GM18951 (cell line): ENCODE measurements at regions not wholly inside any gene's neighbourhood (a gene's known extent, or its start where the extent isn't known, plus 50 kb on each side); places are given as distances from the start of the nearest gene placed in this dataset.
"Not testable (repeated sequence)": the region's sequence is repeated elsewhere in the genome, so short reads cannot be mapped to it uniquely, and the experiment has no call there.

Experiments used
- POLR2A ChIP-seq: IDR thresholded peaks from 4 replicates; pipeline ENCODE4 v1.6.1; 2011; ENCODE audit warnings: mild to moderate bottlenecking; ENCODE audit not compliant: insufficient read length, insufficient read depth; ENCODE audit errors: extremely low read depth
- in situ Hi-C: fragments of 300-500 bp; cut with MboI; formaldehyde crosslinking; loops from one replicate; pipeline ENCODE4 v1.12.0; 2022; ENCODE audit warnings: low sequenced_read_pairs, mixed read lengths, inconsistent platforms; ENCODE audit not compliant: unreplicated experiment

DNA sequence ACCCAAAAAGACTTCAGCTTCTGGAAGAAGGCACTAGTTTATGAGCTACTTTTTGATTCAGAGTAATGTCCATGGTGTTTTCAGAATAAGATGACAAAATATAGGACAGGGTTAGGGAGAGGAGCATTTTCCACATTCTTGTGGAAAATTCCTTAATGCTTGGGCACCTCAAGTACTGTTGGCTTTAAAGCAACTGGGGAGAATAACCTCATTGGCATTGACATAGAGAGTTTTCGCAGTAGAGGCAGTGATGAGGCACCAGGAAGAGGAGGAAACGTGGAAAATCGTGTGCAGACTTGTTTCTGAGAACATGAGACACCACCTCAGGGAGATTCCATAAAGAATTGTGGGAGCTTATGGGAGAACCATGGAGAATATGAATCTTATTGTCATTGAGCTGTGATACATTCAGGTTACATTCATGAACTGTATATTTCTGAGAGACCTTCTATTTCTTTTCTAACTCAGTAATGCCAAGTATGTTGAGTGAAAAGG lies 929.0 kb upstream of the NRXN1 start:
- in situ Hi-C loops = no loop called here
- no peak for TF ChIP-seq POLR2A

DNA sequence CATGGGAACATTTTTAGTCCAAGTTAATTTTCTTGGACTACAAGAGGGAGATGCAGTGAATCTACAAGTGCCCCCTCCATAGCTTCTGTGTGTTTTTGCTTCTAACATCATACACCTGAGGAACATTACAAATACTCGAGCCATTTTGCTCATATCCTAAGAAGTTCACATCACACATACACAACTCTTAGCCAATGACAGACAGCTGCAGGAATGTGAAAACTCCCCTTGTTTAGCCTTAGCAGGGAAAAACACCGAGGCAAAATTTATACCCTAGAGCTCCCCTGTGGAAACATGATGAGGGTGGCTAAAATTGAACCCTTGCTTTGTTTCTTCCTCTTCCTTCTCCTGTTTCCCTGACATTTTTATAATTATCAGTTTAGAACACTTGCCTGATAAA lies 928.3 kb upstream of the NRXN1 start:
- in situ Hi-C loops = no loop called here

DNA sequence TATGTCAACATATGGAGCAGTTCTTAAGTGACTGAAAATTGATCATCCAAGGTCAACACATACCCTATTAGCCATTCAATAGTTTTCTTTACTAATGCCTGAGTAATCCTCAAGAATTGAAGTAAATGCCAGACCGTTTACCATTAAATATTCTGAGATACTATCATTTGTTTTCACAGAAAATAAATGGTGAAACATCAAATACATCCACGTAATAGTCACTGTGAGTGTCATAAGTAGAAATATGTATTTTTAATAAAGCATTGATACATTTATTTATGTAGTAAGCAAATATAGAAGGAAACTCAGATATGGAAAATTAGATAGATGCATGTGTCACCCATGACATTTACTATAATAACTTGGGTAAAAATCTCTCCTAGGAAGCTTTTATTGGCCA lies 927.8 kb upstream of the NRXN1 start:
- no peak for TF ChIP-seq POLR2A
- in situ Hi-C loops = no loop called here

More for the DNA sequence above, 928.3 kb upstream of the NRXN1 start:
- TF ChIP-seq POLR2A = no peak

DNA sequence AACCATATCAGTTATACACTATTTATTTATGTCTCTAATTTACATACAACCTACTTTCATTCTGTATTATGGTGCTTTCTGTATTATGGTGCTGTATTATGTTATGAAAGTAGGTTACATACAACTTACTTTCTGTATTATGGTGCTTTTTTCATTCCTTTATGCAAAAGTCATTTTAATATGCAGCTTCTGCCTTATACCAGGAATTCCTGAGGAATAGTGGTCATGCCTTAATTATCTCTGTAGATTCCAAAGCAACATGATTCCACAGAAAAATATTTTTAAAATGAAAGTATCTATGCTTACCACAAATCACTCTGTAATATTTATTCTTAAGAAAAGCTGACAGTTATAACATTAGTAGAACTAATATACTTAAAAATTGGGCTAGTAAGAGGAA lies 922.0 kb upstream of the NRXN1 start:
- in situ Hi-C loops = no loop called here
- TF ChIP-seq POLR2A = no peak

DNA sequence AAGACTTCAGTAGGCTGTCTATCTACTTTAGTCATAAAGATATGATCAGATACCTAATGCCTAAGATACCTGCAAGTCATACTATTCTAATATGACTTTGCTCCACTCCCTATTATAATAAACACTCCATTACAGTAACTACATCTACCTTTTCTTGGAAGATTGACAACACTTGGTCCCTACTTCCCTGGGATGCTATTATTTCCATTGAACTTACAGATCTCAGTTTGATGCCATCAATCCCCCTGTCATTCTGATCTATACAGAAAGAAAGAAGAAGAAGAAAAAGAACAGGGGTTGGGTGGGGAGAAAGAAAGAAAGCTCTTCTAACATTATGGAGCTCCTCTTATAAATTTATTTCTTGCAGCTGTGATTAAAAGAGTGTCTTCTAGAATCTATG lies 889.1 kb upstream of the NRXN1 start:
- no peak for TF ChIP-seq POLR2A
- in situ Hi-C loops = no loop called here

DNA sequence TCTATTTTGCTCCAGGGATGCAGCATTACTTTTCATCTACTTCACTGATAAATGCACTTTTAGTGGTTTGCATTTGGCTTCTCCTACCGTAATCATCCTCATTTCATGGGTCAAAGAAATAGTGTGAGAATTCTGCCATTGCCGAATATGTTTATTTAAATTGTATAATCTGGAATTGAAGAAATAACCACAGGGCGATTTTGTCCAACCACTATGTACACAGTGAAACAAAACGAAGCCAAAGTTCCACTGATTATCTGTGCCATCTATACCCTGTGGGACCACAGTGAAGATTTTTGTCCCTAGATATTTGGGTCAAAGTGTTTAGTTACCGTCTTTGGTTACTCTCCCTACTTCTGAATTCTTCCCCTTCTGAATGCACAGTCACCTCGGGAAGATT lies 888.6 kb upstream of the NRXN1 start:
- TF ChIP-seq POLR2A = no peak
- in situ Hi-C loops = no loop called here

DNA sequence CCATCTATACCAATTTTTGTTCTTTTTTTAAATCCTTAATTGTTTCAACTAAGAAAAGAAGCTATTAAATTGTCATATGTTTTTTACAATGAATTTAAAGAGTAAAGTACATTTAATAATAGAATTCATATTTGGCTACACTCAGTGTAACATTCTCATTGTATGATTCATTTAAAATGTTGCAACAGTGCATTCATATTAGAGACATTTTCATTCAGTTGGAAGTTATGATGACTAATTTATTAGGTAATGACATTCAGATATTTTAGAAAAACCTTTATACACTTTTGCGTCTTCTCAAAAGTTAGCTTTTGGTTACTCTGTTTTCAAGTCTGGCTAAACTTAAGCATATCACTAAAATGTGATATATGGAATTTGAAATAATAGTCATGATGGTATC lies 887.5 kb upstream of the NRXN1 start:
- TF ChIP-seq POLR2A = no peak
- in situ Hi-C loops = no loop called here

DNA sequence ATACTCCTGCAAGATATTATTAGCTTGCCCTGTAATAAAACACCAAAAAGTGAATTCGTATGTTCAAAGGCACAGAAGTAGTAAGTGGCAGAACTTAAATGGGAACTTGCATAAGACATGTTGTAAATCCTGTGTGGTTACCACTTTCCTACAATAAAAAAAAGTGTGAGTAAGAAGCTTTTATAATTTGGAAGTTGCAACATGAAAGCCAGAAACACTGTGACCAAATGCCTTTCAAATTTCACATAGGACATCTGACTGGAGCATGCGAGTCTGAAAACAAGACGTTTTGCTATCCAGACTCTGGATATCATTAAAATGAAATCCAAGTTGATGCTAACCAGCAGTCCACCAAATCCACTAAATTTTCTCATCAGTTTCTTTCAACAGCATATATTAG lies 886.2 kb upstream of the NRXN1 start:
- TF ChIP-seq POLR2A = no peak
- in situ Hi-C loops = no loop called here

DNA sequence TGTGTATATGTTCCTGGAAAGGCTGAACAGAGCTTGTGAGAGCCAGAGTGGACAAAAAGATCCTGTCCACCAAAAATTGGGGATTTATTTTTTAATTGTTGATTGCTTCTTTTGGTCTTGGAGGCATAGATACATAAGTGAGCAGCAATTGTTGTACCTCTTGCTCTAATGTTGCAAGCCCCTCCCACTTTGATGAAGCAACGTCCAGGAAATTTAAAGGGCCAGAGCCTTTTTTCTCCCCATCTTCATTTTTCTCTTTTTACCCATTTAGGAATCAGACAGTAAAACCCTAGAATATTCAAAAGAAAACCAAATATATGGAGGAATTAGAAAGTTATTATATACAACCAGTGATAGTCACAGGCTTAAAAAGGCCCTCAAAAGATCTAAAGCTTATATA lies 871.8 kb upstream of the NRXN1 start:
- in situ Hi-C loops = no loop called here
- no peak for TF ChIP-seq POLR2A

DNA sequence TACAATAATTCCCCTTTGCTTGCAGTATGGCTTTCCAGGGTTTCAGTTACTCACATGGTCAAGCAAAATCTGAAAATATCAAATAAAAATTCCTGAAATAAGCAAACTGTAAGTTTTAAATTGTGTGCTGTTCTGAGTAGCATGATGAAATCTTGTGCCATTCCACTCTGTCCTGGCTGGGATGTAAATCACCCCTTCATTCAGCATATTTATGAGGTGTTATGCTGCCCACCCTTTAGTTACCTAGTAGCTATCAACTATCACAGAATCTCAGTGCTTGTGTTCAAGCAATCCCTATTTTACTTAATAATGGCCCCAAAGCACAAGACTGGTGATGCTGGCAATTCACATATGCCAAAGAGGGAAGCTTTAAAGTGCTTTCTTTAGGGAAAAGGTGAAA lies 867.7 kb upstream of the NRXN1 start:
- in situ Hi-C loops = no loop called here
- no peak for TF ChIP-seq POLR2A

DNA sequence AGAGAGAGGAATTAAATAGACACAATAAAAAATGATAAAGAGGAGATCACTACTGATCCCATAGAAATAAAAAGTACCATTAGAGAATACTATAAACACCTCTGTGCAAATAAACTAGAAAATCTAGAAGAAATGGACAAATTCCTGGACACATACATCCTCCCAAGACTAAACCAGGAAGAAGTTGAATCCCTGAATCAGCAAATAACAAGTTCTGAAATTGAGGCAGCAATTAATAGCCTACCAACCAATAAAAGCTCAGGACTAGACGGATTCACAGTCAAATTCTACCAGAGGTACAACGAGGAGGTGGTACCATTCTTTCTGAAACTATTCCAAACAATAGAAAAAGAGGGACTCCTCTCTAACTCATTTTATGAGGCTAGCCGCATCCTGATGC lies 862.7 kb upstream of the NRXN1 start:
- in situ Hi-C loops = not testable (repeated sequence)

DNA sequence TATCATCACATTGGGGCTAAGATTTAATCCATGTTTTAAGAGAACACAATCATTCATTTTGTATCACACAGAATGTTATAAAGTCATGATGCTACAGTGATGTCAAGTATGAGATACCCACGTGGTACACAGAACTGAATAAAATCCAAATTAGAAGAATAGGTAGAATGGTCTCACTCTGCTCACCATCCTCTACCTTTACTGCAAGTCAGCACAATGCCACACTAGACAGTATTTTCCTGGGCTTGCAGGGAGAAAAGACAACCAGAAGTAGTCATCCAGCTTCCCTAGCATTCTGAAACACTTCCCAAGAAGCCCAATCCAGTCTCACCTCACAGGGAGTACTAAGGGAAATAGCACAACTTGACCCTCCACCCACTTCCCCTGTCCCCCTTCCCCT lies 856.2 kb upstream of the NRXN1 start:
- in situ Hi-C loops = no loop called here
- no peak for TF ChIP-seq POLR2A

DNA sequence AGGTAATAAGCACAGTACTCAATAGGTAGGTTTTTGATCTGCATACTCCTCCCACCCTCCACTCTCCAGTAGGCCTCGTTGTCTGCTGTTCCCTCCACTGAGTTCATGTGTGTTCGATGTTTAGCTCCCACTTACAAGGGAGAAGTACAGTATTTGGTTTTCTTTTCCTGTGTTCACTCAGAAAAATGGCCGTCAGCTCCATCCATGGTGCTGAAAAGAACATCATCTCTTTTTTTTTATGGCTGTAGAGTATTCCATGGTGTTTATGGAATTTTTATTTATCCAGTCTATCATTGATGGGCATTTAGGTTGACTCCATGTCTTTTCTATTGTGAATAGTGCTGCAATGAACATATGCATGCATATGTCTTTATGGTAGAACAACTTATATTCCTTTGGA lies 849.7 kb upstream of the NRXN1 start:
- TF ChIP-seq POLR2A = no peak
- in situ Hi-C loops = no loop called here

DNA sequence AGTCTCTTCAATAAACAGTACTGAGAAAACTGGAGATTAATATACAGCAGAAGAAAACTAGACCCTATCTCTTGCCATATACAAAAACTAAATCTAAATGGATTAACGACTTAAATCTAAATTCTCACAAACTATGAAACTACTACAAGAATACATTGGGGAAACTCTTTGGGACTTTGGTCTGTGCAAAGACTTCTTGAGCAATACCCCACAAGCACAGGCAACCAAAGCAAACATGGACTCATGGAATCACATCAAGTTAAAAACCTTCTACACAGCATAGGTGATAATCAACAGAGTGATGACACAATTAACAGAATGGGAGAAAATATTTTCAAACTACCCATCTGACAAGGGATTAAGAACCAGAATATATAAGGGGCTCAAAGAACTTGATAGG lies 848.2 kb upstream of the NRXN1 start:
- TF ChIP-seq POLR2A = no peak
- in situ Hi-C loops = no loop called here

DNA sequence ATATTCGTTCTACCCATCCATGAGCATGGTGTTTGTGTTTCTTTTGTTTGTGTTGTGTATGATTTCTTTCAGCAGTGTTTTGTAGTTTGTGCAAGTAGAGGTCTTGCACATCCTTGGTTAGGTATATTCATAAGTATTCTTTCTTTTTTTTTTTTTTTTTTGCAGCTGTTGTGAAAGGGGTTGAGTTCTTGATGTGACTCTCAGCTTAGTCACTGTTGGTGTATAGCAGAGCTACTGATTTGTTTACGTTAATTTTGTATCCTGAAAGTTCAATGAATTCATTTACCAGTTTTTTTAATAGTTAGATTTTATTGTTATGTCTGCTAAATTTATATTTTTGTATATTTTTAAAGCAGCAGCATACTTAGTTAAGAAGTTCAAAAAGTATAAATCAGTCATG lies 834.4 kb upstream of the NRXN1 start:
- in situ Hi-C loops = no loop called here
- no peak for TF ChIP-seq POLR2A
